Small intestine (tissue), 7 donors: ENCODE measurements at regions not wholly inside any gene's neighbourhood (a gene's known extent, or its start where the extent isn't known, plus 50 kb on each side); places are given as distances from the start of the nearest gene placed in this dataset.

ENCODE experiments used
- DNase-seq, 2 donors: peaks; one replicate each; pipeline versions ENCODE4 v3.0.0 to v3.0.0-alpha.2; 2013
- FAIRE-seq: peaks from 2 replicates; lab custom pipeline; 2012; peaks lifted over from hg19 to GRCh38; lab: Jason Lieb, UNC
- H3K27ac ChIP-seq, 3 donors: one replicate each; pipeline ENCODE4 v1.5.1; 2013; ENCODE audit warnings: low read length in 2 of 3, mild to moderate bottlenecking in 2 of 3, control low read depth in 1 of 3, inconsistent platforms in 1 of 3, low read depth in 1 of 3, moderate library complexity in 1 of 3
- H3K27me3 ChIP-seq, 3 donors: one replicate each; pipeline ENCODE4 v1.6.1; 2013; ENCODE audit warnings: low read length in 3 of 3, inconsistent platforms in 1 of 3; ENCODE audit not compliant: control insufficient read depth in 3 of 3, insufficient read depth in 3 of 3
- H3K36me3 ChIP-seq, 3 donors: one replicate each; pipeline ENCODE4 v1.6.1; 2013; ENCODE audit warnings: low read length in 3 of 3, inconsistent platforms in 1 of 3, low read depth in 1 of 3, mild to moderate bottlenecking in 1 of 3, moderate library complexity in 1 of 3; ENCODE audit not compliant: control insufficient read depth in 3 of 3, insufficient read depth in 2 of 3
- H3K4me1 ChIP-seq, 3 donors: one replicate each; pipeline ENCODE4 v1.6.1; 2013; ENCODE audit warnings: low read length in 2 of 3, inconsistent platforms in 1 of 3, low read depth in 1 of 3, mild to moderate bottlenecking in 1 of 3, moderate library complexity in 1 of 3; ENCODE audit not compliant: control insufficient read depth in 3 of 3, insufficient read depth in 2 of 3
- H3K4me3 ChIP-seq, 3 donors: one replicate each; pipeline ENCODE4 v1.5.1; 2013; ENCODE audit warnings: low read length in 3 of 3, control low read depth in 1 of 3, inconsistent platforms in 1 of 3, low read depth in 1 of 3, mild to moderate bottlenecking in 1 of 3, moderate library complexity in 1 of 3
- H3K9me3 ChIP-seq, 2 donors: one replicate each; pipeline ENCODE4 v1.6.1; 2013; ENCODE audit warnings: low read depth in 1 of 2, low read length in 1 of 2; ENCODE audit not compliant: control insufficient read depth in 2 of 2, insufficient read depth in 1 of 2
- WGBS, 3 donors: extraction: QIAGEN DNeasy Blood & Tissue Kit; methylation state at CpG; one replicate each; pipeline ENCODE4 v1.1.7; 2013; 5-methylcytosine and 5-hydroxymethylcytosine counted together
- donor health status: healthy with polysubstance abuse.
- donor health status: control.
- donor health status: control.
- donor health status: Bipolar disorder and iron deficiency.
- donor health status: healthy.

- H3K4me3 ChIP-seq = no peak overlapping the region
- no peak overlapping the region for H3K27ac ChIP-seq
- DNase-seq (no peak), FAIRE-seq (no peak)
- WGBS, 3 donors = 82 to 96% (median 88%) methylated on average over 1 of the region's 1 CpG
- no peaks in the 10 kb centered on the region for H3K9me3 ChIP-seq
- no peaks in the 10 kb centered on the region for H3K27me3 ChIP-seq
- H3K36me3 ChIP-seq = no peaks in the 10 kb centered on the region
- H3K4me1 ChIP-seq = no peaks in the 10 kb centered on the region
Measured at GRCh38 chr18:1488957-1489356, 584.3 kb downstream of the ADCYAP1 start.

- no peak overlapping the region for H3K27ac ChIP-seq
- no peak for DNase-seq
- no peak for FAIRE-seq
- 92 to 95% (median 94%) methylated on average over 2 of the region's 2 CpGs for WGBS, 3 donors
- H3K9me3 ChIP-seq = peaks cover 0 to 6% of the 10 kb centered on the region in 2 donors
- H3K36me3 ChIP-seq = no peaks in the 10 kb centered on the region
- H3K27me3 ChIP-seq = no peaks in the 10 kb centered on the region
- H3K4me1 ChIP-seq = no peaks in the 10 kb centered on the region
- H3K4me3 ChIP-seq = no peak overlapping the region
Measured at GRCh38 chr18:1495387-1495786, 590.7 kb downstream of the ADCYAP1 start.

- Histone ChIP-seq H3K36me3 (no peaks in the 10 kb centered on the region), H3K27ac (no peak overlapping the region), H3K27me3 (no peaks in the 10 kb centered on the region), H3K4me1 (no peaks in the 10 kb centered on the region), H3K4me3 (no peak overlapping the region), H3K9me3 (peaks cover 0 to 6% of the 10 kb centered on the region in 2 donors)
- no peak for FAIRE-seq
- DNase-seq = no peak
- WGBS, 3 donors = 65 to 72% (median 67%) methylated on average over 4 of the region's 4 CpGs
Measured at GRCh38 chr18:1496096-1496495, 591.4 kb downstream of the ADCYAP1 start.

GRCh38 chr18:1498216-1498615, 593.5 kb downstream of the ADCYAP1 start:
- DNase-seq = no peak
- no peak for FAIRE-seq
- WGBS, 3 donors = 18 to 44% (median 19%) methylated on average over 1 of the region's 1 CpG
- Histone ChIP-seq H3K4me1 (no peaks in the 10 kb centered on the region), H3K27ac (no peak overlapping the region), H3K9me3 (peaks cover 0 to 6% of the 10 kb centered on the region in 2 donors), H3K27me3 (no peaks in the 10 kb centered on the region), H3K36me3 (no peaks in the 10 kb centered on the region), H3K4me3 (no peak overlapping the region)

- H3K9me3 ChIP-seq = peaks cover 0 to 6% of the 10 kb centered on the region in 2 donors
Measured at GRCh38 chr18:1499265-1499664, 594.6 kb downstream of the ADCYAP1 start.

GRCh38 chr18:1503847-1504246, 599.2 kb downstream of the ADCYAP1 start:
- Histone ChIP-seq H3K36me3 (no peaks in the 10 kb centered on the region), H3K9me3 (no peaks in the 10 kb centered on the region), H3K4me3 (no peak overlapping the region), H3K27ac (no peak overlapping the region), H3K4me1 (no peaks in the 10 kb centered on the region), H3K27me3 (no peaks in the 10 kb centered on the region)
- DNase-seq (no peak), FAIRE-seq (no peak)
- WGBS, 3 donors = 82 to 92% (median 86%) methylated on average over 4 of the region's 4 CpGs

More at GRCh38 chr18:1499265-1499664, 594.6 kb downstream of the ADCYAP1 start:
- Histone ChIP-seq H3K4me1 (no peaks in the 10 kb centered on the region), H3K4me3 (no peak overlapping the region), H3K27me3 (no peaks in the 10 kb centered on the region), H3K36me3 (no peaks in the 10 kb centered on the region), H3K27ac (no peak overlapping the region)
- no peak for DNase-seq
- FAIRE-seq = peak; percentile 30

- no peak for FAIRE-seq
- WGBS, 3 donors = 57 to 68% (median 65%) methylated on average over 1 of the region's 1 CpG
- Histone ChIP-seq H3K4me3 (no peak overlapping the region), H3K36me3 (no peaks in the 10 kb centered on the region), H3K4me1 (no peaks in the 10 kb centered on the region), H3K9me3 (no peaks in the 10 kb centered on the region), H3K27ac (no peak overlapping the region), H3K27me3 (no peaks in the 10 kb centered on the region)
- DNase-seq = no peak
Measured at GRCh38 chr18:1505856-1506255, 601.2 kb downstream of the ADCYAP1 start.

- FAIRE-seq (no peak), DNase-seq (no peak)
- no peaks in the 10 kb centered on the region for H3K4me1 ChIP-seq
- no peaks in the 10 kb centered on the region for H3K27me3 ChIP-seq
- H3K9me3 ChIP-seq = no peaks in the 10 kb centered on the region
- H3K27ac ChIP-seq = no peak overlapping the region
- WGBS, 3 donors = 58 to 86% (median 70%) methylated on average over 4 of the region's 4 CpGs
- H3K4me3 ChIP-seq = no peak overlapping the region
- H3K36me3 ChIP-seq = no peaks in the 10 kb centered on the region
Measured at GRCh38 chr18:1510542-1511179, 606.0 kb downstream of the ADCYAP1 start.
